ENCODE measurements at regions not wholly inside any gene's neighbourhood (a gene's known extent, or its start where the extent isn't known, plus 50 kb on each side); places are given as distances from the start of the nearest gene placed in this dataset.

- Histone ChIP-seq H3K9me2 (replicated peaks; ENCODE audit: insufficient read depth, low read length) (no peaks in the 10 kb centered on the region), H3K9ac (ENCODE audit: low read length) (no peak overlapping the region), H3F3A (ENCODE audit: insufficient read depth) (no peaks in the 10 kb centered on the region), H2AFZ (ENCODE audit: low read depth, low read length, severe bottlenecking) (no peak overlapping the region), H3K27ac (ENCODE audit: low read depth, low read length) (no peak overlapping the region), H3K79me2 (ENCODE audit: insufficient read depth, low read length) (no peaks in the 10 kb centered on the region), H3K27me3 (ENCODE audit: low read length) (no peaks in the 10 kb centered on the region), H3K9me3 (ENCODE audit: insufficient read depth, low read length) (no peaks in the 10 kb centered on the region), H3K4me2 (ENCODE audit: low read depth, low read length, poor library complexity, severe bottlenecking) (no peak overlapping the region), H3K36me3 (ENCODE audit: low read length) (no peaks in the 10 kb centered on the region), H3K4me3 (ENCODE audit: insufficient read depth, low read length, poor library complexity, severe bottlenecking) (no peak overlapping the region), H4K20me1 (ENCODE audit: low read depth, low read length) (no peaks in the 10 kb centered on the region)
- TF ChIP-seq EZH2phosphoT487 (conservative IDR thresholded peaks at IDR 0.05; ENCODE audit: low read length) = no peak
- no peak for TF ChIP-seq CTCF (IDR thresholded peaks at IDR 0.05; ENCODE audit: insufficient read depth, low read length, poor library complexity, severe bottlenecking)
Observed at GRCh38 chr9:7659766-7660165, 139.8 kb downstream of the DMAC1 start.

- Histone ChIP-seq H3K4me2 (ENCODE audit: low read depth, low read length, poor library complexity, severe bottlenecking) (no peak overlapping the region), H3K9ac (ENCODE audit: low read length) (no peak overlapping the region), H3K36me3 (ENCODE audit: low read length) (no peaks in the 10 kb centered on the region), H4K20me1 (ENCODE audit: low read depth, low read length) (no peaks in the 10 kb centered on the region), H2AFZ (ENCODE audit: low read depth, low read length, severe bottlenecking) (no peak overlapping the region), H3K9me3 (ENCODE audit: insufficient read depth, low read length) (no peaks in the 10 kb centered on the region), H3K27me3 (ENCODE audit: low read length) (no peaks in the 10 kb centered on the region), H3K27ac (ENCODE audit: low read depth, low read length) (no peak overlapping the region), H3K4me3 (ENCODE audit: insufficient read depth, low read length, poor library complexity, severe bottlenecking) (no peak overlapping the region), H3F3A (ENCODE audit: insufficient read depth) (no peaks in the 10 kb centered on the region), H3K9me2 (replicated peaks; ENCODE audit: insufficient read depth, low read length) (no peaks in the 10 kb centered on the region), H3K79me2 (ENCODE audit: insufficient read depth, low read length) (no peaks in the 10 kb centered on the region)
- TF ChIP-seq CTCF (IDR thresholded peaks at IDR 0.05; ENCODE audit: insufficient read depth, low read length, poor library complexity, severe bottlenecking) (no peak), EZH2phosphoT487 (conservative IDR thresholded peaks at IDR 0.05; ENCODE audit: low read length) (no peak)
Observed at GRCh38 chr9:7656636-7657035, 142.9 kb downstream of the DMAC1 start.

GRCh38 chr9:7653262-7653661 is 146.3 kb downstream of the DMAC1 start:
- TF ChIP-seq EZH2phosphoT487 (conservative IDR thresholded peaks at IDR 0.05; ENCODE audit: low read length) (no peak), CTCF (IDR thresholded peaks at IDR 0.05; ENCODE audit: insufficient read depth, low read length, poor library complexity, severe bottlenecking) (no peak)
- Histone ChIP-seq H3K27ac (ENCODE audit: low read depth, low read length) (no peak overlapping the region), H3K9ac (ENCODE audit: low read length) (no peak overlapping the region), H4K20me1 (ENCODE audit: low read depth, low read length) (no peaks in the 10 kb centered on the region), H2AFZ (ENCODE audit: low read depth, low read length, severe bottlenecking) (no peak overlapping the region), H3K36me3 (ENCODE audit: low read length) (no peaks in the 10 kb centered on the region), H3K27me3 (ENCODE audit: low read length) (no peaks in the 10 kb centered on the region), H3F3A (ENCODE audit: insufficient read depth) (no peaks in the 10 kb centered on the region), H3K79me2 (ENCODE audit: insufficient read depth, low read length) (no peaks in the 10 kb centered on the region), H3K9me3 (ENCODE audit: insufficient read depth, low read length) (no peaks in the 10 kb centered on the region), H3K4me2 (ENCODE audit: low read depth, low read length, poor library complexity, severe bottlenecking) (no peak overlapping the region), H3K9me2 (replicated peaks; ENCODE audit: insufficient read depth, low read length) (0 out of 2 replicates have a peak, but pooled peaks cover 5% of the 10 kb centered on the region), H3K4me3 (ENCODE audit: insufficient read depth, low read length, poor library complexity, severe bottlenecking) (no peak overlapping the region)

All from SU-DHL-6 (cell line).